WTC11 (cell line): ENCODE measurements at regions not wholly inside any gene's neighbourhood (a gene's known extent, or its start where the extent isn't known, plus 50 kb on each side); places are given as distances from the start of the nearest gene placed in this dataset.
"Not testable (repeated sequence)": the region's sequence is repeated elsewhere in the genome, so short reads cannot be mapped to it uniquely, and the experiment has no call there.

Experiments
- ATAC-seq: fragments of 200-7000 bp; cut with Tn5 transposase; 2 replicates; pipeline ENCODE4 v1.10.0; 2021; ENCODE audit warnings: mild to moderate bottlenecking, moderate library complexity
- CTCF ChIA-PET: fragments of 300-600 bp; sonication (Branson Sonifier 250); formaldehyde crosslinking; loops from one replicate; lab custom pipeline; 2021; ENCODE audit warnings: antibody characterized with exemption; lab: Charles Lee
- POLR2A ChIA-PET: fragments of 350-600 bp; sonication (Branson Sonifier 250); formaldehyde crosslinking; loops from one replicate; lab custom pipeline; 2021; ENCODE audit warnings: antibody characterized with exemption; lab: Charles Lee
- DNase-seq: peaks from one replicate; pipeline ENCODE4 v3.0.0; 2021; ENCODE audit warnings: low spot score
- H3K27ac Mint-ChIP-seq: 2 replicates; pipeline ENCODE4 v1.8.0; 2021; ENCODE audit warnings: mixed read lengths
- H3K27me3 Mint-ChIP-seq: 2 replicates; pipeline ENCODE4 v1.8.0; 2021; ENCODE audit warnings: low read depth, mild to moderate bottlenecking, moderate library complexity, mixed read lengths
- H3K36me3 Mint-ChIP-seq: 2 replicates; pipeline ENCODE4 v1.8.0; 2021; ENCODE audit warnings: mixed read lengths
- H3K4me1 Mint-ChIP-seq: 2 replicates; pipeline ENCODE4 v1.8.0; 2022; ENCODE audit warnings: mixed read lengths
- H3K4me3 Mint-ChIP-seq: 2 replicates; pipeline ENCODE4 v1.8.0; 2021; ENCODE audit warnings: mild to moderate bottlenecking, moderate library complexity, mixed read lengths
- H3K9me3 Mint-ChIP-seq: 2 replicates; pipeline ENCODE4 v1.8.0; 2021; ENCODE audit warnings: mixed read lengths
- ATF1 ChIP-seq: sonication (generic); formaldehyde crosslinking; IDR thresholded peaks from 2 replicates; pipeline ENCODE4 v1.8.1; 2023; ENCODE audit warnings: mild to moderate bottlenecking, moderate library complexity, missing genetic modification reagents
- E2F1 ChIP-seq: sonication (generic); formaldehyde crosslinking; IDR thresholded peaks from 2 replicates; pipeline ENCODE4 v1.8.0; 2022; ENCODE audit warnings: mild to moderate bottlenecking, missing genetic modification reagents
- E2F4 ChIP-seq: sonication (generic); formaldehyde crosslinking; IDR thresholded peaks from 2 replicates; pipeline ENCODE4 v1.8.1; 2022; ENCODE audit warnings: low read depth, mild to moderate bottlenecking, moderate library complexity, missing genetic modification reagents, borderline replicate concordance
- E2F5 ChIP-seq: sonication (generic); formaldehyde crosslinking; IDR thresholded peaks from 2 replicates; pipeline ENCODE4 v1.8.1; 2022; ENCODE audit warnings: mild to moderate bottlenecking, moderate library complexity, missing genetic modification reagents
- ESRRA ChIP-seq: sonication (generic); formaldehyde crosslinking; IDR thresholded peaks from 2 replicates; pipeline ENCODE4 v1.8.1; 2022; ENCODE audit warnings: mild to moderate bottlenecking, missing genetic modification reagents, borderline replicate concordance
- FOXJ3 ChIP-seq: sonication (generic); formaldehyde crosslinking; IDR thresholded peaks from 2 replicates; pipeline ENCODE4 v1.9.0; 2021; ENCODE audit warnings: missing genetic modification reagents, mild to moderate bottlenecking, borderline replicate concordance
- FOXK1 ChIP-seq: sonication (generic); formaldehyde crosslinking; IDR thresholded peaks from 2 replicates; pipeline ENCODE4 v1.8.0; 2022; ENCODE audit warnings: mild to moderate bottlenecking, moderate library complexity, missing genetic modification reagents
- FOXP1 ChIP-seq: sonication (generic); formaldehyde crosslinking; IDR thresholded peaks from 2 replicates; pipeline ENCODE4 v1.8.0; 2022; ENCODE audit warnings: missing genetic modification reagents, mild to moderate bottlenecking, moderate library complexity, borderline replicate concordance
- GTF2I ChIP-seq: fragments of 250-450 bp; sonication (Bioruptor Pico); conservative IDR thresholded peaks from 2 replicates; pipeline ENCODE4 v1.4.0; 2021; ENCODE audit warnings: mild to moderate bottlenecking
- IRF1 ChIP-seq: sonication (generic); formaldehyde crosslinking; IDR thresholded peaks from 2 replicates; pipeline ENCODE4 v1.8.0; 2023; ENCODE audit warnings: missing genetic modification reagents
- KAT7 ChIP-seq: sonication (generic); formaldehyde crosslinking; IDR thresholded peaks from 2 replicates; pipeline ENCODE4 v1.8.1; 2023; ENCODE audit warnings: missing genetic modification reagents, mild to moderate bottlenecking, borderline replicate concordance
- MXD4 ChIP-seq: fragments of 250-450 bp; sonication (Bioruptor Pico); IDR thresholded peaks from 2 replicates; pipeline ENCODE4 v1.8.0; 2021; ENCODE audit warnings: mild to moderate bottlenecking, moderate library complexity, borderline replicate concordance
- NFATC4 ChIP-seq: fragments of 250-450 bp; sonication (Bioruptor Pico); IDR thresholded peaks from 2 replicates; pipeline ENCODE4 v1.9.0; 2021; ENCODE audit warnings: mild to moderate bottlenecking
- STAT6 ChIP-seq: sonication (generic); formaldehyde crosslinking; conservative IDR thresholded peaks from 2 replicates; pipeline ENCODE4 v1.8.1; 2023; ENCODE audit warnings: mild to moderate bottlenecking, low read depth, missing genetic modification reagents, moderate library complexity
- ZBTB43 ChIP-seq: sonication (generic); formaldehyde crosslinking; IDR thresholded peaks from 2 replicates; pipeline ENCODE4 v1.8.1; 2023; ENCODE audit warnings: mild to moderate bottlenecking, missing genetic modification reagents
- ZNF219 ChIP-seq: sonication (generic); formaldehyde crosslinking; IDR thresholded peaks from 2 replicates; pipeline ENCODE4 v1.8.0; 2023; ENCODE audit warnings: missing genetic modification reagents, mild to moderate bottlenecking, borderline replicate concordance
- ZNF232 ChIP-seq: sonication (generic); formaldehyde crosslinking; IDR thresholded peaks from 2 replicates; pipeline ENCODE4 v1.8.0; 2022; ENCODE audit warnings: mild to moderate bottlenecking, missing genetic modification reagents
- ZNF317 ChIP-seq: sonication (generic); formaldehyde crosslinking; IDR thresholded peaks from 2 replicates; pipeline ENCODE4 v1.8.1; 2023; ENCODE audit warnings: low read depth, mild to moderate bottlenecking, moderate library complexity, missing genetic modification reagents, borderline replicate concordance
- ZNF512 ChIP-seq: sonication (generic); formaldehyde crosslinking; IDR thresholded peaks from 2 replicates; pipeline ENCODE4 v1.8.1; 2022; ENCODE audit warnings: missing genetic modification reagents, borderline replicate concordance

GRCh38 chr22:25331050-25331449 is 111.6 kb downstream of the CRYBB2 start (continued):
- TF ChIP-seq E2F4 (CRISPR knock-in tag) (no peak), ATF1 (CRISPR knock-in tag) (no peak), ESRRA (CRISPR knock-in tag) (no peak), ZBTB43 (no peak), STAT6 (CRISPR knock-in tag) (no peak), ZNF219 (CRISPR knock-in tag) (no peak), E2F1 (CRISPR knock-in tag) (no peak), KAT7 (CRISPR knock-in tag) (no peak), NFATC4 (no peak), ZNF232 (CRISPR knock-in tag) (no peak), FOXJ3 (CRISPR knock-in tag) (no peak)

GRCh38 chr22:25331911-25332310 is 112.5 kb downstream of the CRYBB2 start:
- POLR2A ChIA-PET, H3K4me1 Mint-ChIP-seq, H3K27ac Mint-ChIP-seq, H3K27me3 Mint-ChIP-seq, DNase-seq, H3K9me3 Mint-ChIP-seq, H3K4me3 Mint-ChIP-seq, H3K36me3 Mint-ChIP-seq, ATAC-seq: not testable (repeated sequence)
- CTCF ChIA-PET = interaction anchor here (0.6 kb wide), 1 partner anchor 48 kb away, joined by 6 read pairs; no protein-coding TSS in a partner anchor

GRCh38 chr22:25332386-25332785 is 112.9 kb downstream of the CRYBB2 start:
- Mint-ChIP-seq H3K4me3 (no peak overlapping the region), H3K4me1 (no peaks in the 10 kb centered on the region)

More at GRCh38 chr22:25332386-25332785, 112.9 kb downstream of the CRYBB2 start:
- ATAC-seq = no peak
- ChIA-PET CTCF (interaction anchor here (0.6 kb wide), 1 partner anchor 49 kb away, joined by 6 read pairs; no protein-coding TSS in a partner anchor), POLR2A (no interaction called here)
- TF ChIP-seq FOXK1 (no peak), E2F5 (no peak), KAT7 (CRISPR knock-in tag) (no peak), ZNF317 (CRISPR knock-in tag) (no peak), FOXP1 (CRISPR knock-in tag) (no peak), IRF1 (CRISPR knock-in tag) (no peak), ZNF512 (CRISPR knock-in tag) (no peak), GTF2I (no peak), MXD4 (CRISPR knock-in tag) (no peak), STAT6 (CRISPR knock-in tag) (no peak)
- H3K9me3 Mint-ChIP-seq = no peaks in the 10 kb centered on the region
- DNase-seq = no peak
- H3K36me3 Mint-ChIP-seq = no peaks in the 10 kb centered on the region
- H3K27me3 Mint-ChIP-seq = no peaks in the 10 kb centered on the region
- no peak overlapping the region for H3K27ac Mint-ChIP-seq
